ENCODE measurements at regions not wholly inside any gene's neighbourhood (a gene's known extent, or its start where the extent isn't known, plus 50 kb on each side); places are given as distances from the start of the nearest gene placed in this dataset.

- Mint-ChIP-seq H3K9me3 (no peaks in the 10 kb centered on the region), H3K36me3 (no peaks in the 10 kb centered on the region), H3K4me1 (0 out of 2 replicates have a peak, but pooled peaks cover 2% of the 10 kb centered on the region), H3K27me3 (ENCODE audit: low read depth) (no peaks in the 10 kb centered on the region), H3K27ac (no peak overlapping the region), H3K4me3 (no peak overlapping the region)
- CTCF ChIA-PET: interaction anchor here (0.6 kb wide), 1 partner anchor 42 kb away, joined by 3 read pairs; no protein-coding TSS in a partner anchor
- POLR2A ChIA-PET: no interaction called here
- TF ChIP-seq JAZF1 (CRISPR knock-in tag; IDR thresholded peaks at IDR 0.05) (no peak), CREM (CRISPR knock-in tag; IDR thresholded peaks at IDR 0.05) (no peak)
- TF ChIP-seq, protein P1, sequence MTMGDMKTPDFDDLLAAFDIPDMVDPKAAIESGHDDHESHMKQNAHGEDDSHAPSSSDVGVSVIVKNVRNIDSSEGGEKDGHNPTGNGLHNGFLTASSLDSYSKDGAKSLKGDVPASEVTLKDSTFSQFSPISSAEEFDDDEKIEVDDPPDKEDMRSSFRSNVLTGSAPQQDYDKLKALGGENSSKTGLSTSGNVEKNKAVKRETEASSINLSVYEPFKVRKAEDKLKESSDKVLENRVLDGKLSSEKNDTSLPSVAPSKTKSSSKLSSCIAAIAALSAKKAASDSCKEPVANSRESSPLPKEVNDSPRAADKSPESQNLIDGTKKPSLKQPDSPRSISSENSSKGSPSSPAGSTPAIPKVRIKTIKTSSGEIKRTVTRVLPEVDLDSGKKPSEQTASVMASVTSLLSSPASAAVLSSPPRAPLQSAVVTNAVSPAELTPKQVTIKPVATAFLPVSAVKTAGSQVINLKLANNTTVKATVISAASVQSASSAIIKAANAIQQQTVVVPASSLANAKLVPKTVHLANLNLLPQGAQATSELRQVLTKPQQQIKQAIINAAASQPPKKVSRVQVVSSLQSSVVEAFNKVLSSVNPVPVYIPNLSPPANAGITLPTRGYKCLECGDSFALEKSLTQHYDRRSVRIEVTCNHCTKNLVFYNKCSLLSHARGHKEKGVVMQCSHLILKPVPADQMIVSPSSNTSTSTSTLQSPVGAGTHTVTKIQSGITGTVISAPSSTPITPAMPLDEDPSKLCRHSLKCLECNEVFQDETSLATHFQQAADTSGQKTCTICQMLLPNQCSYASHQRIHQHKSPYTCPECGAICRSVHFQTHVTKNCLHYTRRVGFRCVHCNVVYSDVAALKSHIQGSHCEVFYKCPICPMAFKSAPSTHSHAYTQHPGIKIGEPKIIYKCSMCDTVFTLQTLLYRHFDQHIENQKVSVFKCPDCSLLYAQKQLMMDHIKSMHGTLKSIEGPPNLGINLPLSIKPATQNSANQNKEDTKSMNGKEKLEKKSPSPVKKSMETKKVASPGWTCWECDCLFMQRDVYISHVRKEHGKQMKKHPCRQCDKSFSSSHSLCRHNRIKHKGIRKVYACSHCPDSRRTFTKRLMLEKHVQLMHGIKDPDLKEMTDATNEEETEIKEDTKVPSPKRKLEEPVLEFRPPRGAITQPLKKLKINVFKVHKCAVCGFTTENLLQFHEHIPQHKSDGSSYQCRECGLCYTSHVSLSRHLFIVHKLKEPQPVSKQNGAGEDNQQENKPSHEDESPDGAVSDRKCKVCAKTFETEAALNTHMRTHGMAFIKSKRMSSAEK (CRISPR knock-in tag; IDR thresholded peaks at IDR 0.05; ENCODE audit: borderline replicate concordance): no peak
- no peak for DNase-seq (ENCODE audit: low spot score)
- no peak for ATAC-seq
Measured at GRCh38 chr6:80667006-80667405, 560.5 kb downstream of the BCKDHB start.

DNA sequence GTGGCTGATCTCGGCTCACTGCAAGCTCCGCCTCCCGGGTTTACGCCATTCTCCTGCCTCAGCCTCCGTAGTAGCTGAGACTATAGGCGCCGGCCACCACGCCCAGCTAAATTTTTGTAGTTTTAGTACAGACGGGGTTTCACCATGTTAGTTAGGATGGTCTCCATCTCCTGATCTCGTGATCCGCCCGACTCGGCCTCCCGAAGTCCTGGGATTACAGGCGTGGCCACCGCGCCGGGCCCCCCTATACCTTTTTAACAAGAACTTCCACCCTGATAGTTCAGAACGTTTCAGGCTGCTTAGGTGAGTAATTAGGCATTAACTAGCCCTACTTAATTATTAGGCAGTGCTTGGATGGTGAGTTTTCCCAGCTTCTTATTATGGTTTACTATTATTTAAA lies 552.5 kb downstream of the BCKDHB start:
- no peak for ATAC-seq
- Mint-ChIP-seq H3K9me3 (peaks cover 3% of the 10 kb centered on the region; the same call in 1 of the 2 replicates), H3K27ac (no peak overlapping the region), H3K4me1 (no peaks in the 10 kb centered on the region), H3K27me3 (ENCODE audit: low read depth) (no peaks in the 10 kb centered on the region), H3K36me3 (no peaks in the 10 kb centered on the region), H3K4me3 (no peak overlapping the region)
- ChIA-PET POLR2A (no interaction called here), CTCF (no interaction called here)
- DNase-seq (ENCODE audit: low spot score): no peak
- no peak for TF ChIP-seq SOX15 (CRISPR knock-in tag; IDR thresholded peaks at IDR 0.05)
- TF ChIP-seq ZNF219 (CRISPR knock-in tag; IDR thresholded peaks at IDR 0.05; ENCODE audit: borderline replicate concordance): no peak
- no peak for TF ChIP-seq ZNF396 (CRISPR knock-in tag; IDR thresholded peaks at IDR 0.05; ENCODE audit: borderline replicate concordance)
- no peak for TF ChIP-seq KAT7 (CRISPR knock-in tag; IDR thresholded peaks at IDR 0.05; ENCODE audit: borderline replicate concordance)
- TF ChIP-seq ETV6 (CRISPR knock-in tag; IDR thresholded peaks at IDR 0.05): no peak
- TF ChIP-seq, protein P2, sequence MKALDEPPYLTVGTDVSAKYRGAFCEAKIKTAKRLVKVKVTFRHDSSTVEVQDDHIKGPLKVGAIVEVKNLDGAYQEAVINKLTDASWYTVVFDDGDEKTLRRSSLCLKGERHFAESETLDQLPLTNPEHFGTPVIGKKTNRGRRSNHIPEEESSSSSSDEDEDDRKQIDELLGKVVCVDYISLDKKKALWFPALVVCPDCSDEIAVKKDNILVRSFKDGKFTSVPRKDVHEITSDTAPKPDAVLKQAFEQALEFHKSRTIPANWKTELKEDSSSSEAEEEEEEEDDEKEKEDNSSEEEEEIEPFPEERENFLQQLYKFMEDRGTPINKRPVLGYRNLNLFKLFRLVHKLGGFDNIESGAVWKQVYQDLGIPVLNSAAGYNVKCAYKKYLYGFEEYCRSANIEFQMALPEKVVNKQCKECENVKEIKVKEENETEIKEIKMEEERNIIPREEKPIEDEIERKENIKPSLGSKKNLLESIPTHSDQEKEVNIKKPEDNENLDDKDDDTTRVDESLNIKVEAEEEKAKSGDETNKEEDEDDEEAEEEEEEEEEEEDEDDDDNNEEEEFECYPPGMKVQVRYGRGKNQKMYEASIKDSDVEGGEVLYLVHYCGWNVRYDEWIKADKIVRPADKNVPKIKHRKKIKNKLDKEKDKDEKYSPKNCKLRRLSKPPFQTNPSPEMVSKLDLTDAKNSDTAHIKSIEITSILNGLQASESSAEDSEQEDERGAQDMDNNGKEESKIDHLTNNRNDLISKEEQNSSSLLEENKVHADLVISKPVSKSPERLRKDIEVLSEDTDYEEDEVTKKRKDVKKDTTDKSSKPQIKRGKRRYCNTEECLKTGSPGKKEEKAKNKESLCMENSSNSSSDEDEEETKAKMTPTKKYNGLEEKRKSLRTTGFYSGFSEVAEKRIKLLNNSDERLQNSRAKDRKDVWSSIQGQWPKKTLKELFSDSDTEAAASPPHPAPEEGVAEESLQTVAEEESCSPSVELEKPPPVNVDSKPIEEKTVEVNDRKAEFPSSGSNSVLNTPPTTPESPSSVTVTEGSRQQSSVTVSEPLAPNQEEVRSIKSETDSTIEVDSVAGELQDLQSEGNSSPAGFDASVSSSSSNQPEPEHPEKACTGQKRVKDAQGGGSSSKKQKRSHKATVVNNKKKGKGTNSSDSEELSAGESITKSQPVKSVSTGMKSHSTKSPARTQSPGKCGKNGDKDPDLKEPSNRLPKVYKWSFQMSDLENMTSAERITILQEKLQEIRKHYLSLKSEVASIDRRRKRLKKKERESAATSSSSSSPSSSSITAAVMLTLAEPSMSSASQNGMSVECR (CRISPR knock-in tag; IDR thresholded peaks at IDR 0.05; ENCODE audit: borderline replicate concordance): no peak
- TF ChIP-seq, protein P3, sequence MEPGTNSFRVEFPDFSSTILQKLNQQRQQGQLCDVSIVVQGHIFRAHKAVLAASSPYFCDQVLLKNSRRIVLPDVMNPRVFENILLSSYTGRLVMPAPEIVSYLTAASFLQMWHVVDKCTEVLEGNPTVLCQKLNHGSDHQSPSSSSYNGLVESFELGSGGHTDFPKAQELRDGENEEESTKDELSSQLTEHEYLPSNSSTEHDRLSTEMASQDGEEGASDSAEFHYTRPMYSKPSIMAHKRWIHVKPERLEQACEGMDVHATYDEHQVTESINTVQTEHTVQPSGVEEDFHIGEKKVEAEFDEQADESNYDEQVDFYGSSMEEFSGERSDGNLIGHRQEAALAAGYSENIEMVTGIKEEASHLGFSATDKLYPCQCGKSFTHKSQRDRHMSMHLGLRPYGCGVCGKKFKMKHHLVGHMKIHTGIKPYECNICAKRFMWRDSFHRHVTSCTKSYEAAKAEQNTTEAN (CRISPR knock-in tag; IDR thresholded peaks at IDR 0.05): no peak
- TF ChIP-seq ZBTB21 (CRISPR knock-in tag; IDR thresholded peaks at IDR 0.05; ENCODE audit: borderline replicate concordance): no peak
- TF ChIP-seq OVOL2 (CRISPR knock-in tag; IDR thresholded peaks at IDR 0.05; ENCODE audit: borderline replicate concordance): no peak
- TF ChIP-seq EMX1 (CRISPR knock-in tag; IDR thresholded peaks at IDR 0.05): no peak
- TF ChIP-seq, protein P4, sequence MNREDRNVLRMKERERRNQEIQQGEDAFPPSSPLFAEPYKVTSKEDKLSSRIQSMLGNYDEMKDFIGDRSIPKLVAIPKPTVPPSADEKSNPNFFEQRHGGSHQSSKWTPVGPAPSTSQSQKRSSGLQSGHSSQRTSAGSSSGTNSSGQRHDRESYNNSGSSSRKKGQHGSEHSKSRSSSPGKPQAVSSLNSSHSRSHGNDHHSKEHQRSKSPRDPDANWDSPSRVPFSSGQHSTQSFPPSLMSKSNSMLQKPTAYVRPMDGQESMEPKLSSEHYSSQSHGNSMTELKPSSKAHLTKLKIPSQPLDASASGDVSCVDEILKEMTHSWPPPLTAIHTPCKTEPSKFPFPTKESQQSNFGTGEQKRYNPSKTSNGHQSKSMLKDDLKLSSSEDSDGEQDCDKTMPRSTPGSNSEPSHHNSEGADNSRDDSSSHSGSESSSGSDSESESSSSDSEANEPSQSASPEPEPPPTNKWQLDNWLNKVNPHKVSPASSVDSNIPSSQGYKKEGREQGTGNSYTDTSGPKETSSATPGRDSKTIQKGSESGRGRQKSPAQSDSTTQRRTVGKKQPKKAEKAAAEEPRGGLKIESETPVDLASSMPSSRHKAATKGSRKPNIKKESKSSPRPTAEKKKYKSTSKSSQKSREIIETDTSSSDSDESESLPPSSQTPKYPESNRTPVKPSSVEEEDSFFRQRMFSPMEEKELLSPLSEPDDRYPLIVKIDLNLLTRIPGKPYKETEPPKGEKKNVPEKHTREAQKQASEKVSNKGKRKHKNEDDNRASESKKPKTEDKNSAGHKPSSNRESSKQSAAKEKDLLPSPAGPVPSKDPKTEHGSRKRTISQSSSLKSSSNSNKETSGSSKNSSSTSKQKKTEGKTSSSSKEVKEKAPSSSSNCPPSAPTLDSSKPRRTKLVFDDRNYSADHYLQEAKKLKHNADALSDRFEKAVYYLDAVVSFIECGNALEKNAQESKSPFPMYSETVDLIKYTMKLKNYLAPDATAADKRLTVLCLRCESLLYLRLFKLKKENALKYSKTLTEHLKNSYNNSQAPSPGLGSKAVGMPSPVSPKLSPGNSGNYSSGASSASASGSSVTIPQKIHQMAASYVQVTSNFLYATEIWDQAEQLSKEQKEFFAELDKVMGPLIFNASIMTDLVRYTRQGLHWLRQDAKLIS (CRISPR knock-in tag; IDR thresholded peaks at IDR 0.05; ENCODE audit: borderline replicate concordance): no peak
- TF ChIP-seq, protein P5, sequence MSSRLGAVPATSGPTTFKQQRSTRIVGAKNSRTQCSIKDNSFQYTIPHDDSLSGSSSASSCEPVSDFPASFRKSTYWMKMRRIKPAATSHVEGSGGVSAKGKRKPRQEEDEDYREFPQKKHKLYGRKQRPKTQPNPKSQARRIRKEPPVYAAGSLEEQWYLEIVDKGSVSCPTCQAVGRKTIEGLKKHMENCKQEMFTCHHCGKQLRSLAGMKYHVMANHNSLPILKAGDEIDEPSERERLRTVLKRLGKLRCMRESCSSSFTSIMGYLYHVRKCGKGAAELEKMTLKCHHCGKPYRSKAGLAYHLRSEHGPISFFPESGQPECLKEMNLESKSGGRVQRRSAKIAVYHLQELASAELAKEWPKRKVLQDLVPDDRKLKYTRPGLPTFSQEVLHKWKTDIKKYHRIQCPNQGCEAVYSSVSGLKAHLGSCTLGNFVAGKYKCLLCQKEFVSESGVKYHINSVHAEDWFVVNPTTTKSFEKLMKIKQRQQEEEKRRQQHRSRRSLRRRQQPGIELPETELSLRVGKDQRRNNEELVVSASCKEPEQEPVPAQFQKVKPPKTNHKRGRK (CRISPR knock-in tag; IDR thresholded peaks at IDR 0.05; ENCODE audit: borderline replicate concordance): no peak
- TF ChIP-seq, protein P6, sequence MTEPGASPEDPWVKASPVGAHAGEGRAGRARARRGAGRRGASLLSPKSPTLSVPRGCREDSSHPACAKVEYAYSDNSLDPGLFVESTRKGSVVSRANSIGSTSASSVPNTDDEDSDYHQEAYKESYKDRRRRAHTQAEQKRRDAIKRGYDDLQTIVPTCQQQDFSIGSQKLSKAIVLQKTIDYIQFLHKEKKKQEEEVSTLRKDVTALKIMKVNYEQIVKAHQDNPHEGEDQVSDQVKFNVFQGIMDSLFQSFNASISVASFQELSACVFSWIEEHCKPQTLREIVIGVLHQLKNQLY (CRISPR knock-in tag; IDR thresholded peaks at IDR 0.05): no peak
- no peak for TF ChIP-seq TEAD1 (CRISPR knock-in tag; IDR thresholded peaks at IDR 0.05)
- TF ChIP-seq GTF2I (CRISPR knock-in tag; conservative IDR thresholded peaks at IDR 0.05): no peak

All from WTC11 (cell line).